DOHH2 (cell line): ENCODE measurements at regions not wholly inside any gene's neighbourhood (a gene's known extent, or its start where the extent isn't known, plus 50 kb on each side); places are given as distances from the start of the nearest gene placed in this dataset.

Source experiments
- H3F3A ChIP-seq: fragments of 200-600 bp; sonication (generic), shearing (Covaris generic); 2 replicates; pipeline ENCODE4 v1.6.0; 2016; ENCODE audit warnings: antibody characterized with exemption, mild to moderate bottlenecking; ENCODE audit not compliant: control insufficient read depth, insufficient read depth
- H3K27ac ChIP-seq: fragments of 200-600 bp; sonication (generic); 2 replicates; pipeline ENCODE4 v1.5.1; 2014; ENCODE audit warnings: low read depth, mild to moderate bottlenecking, low read length, moderate library complexity
- H3K27me3 ChIP-seq: fragments of 200-600 bp; sonication (generic); 2 replicates; pipeline ENCODE4 v1.6.1; 2014; ENCODE audit warnings: mild to moderate bottlenecking, low read length, mixed read lengths; ENCODE audit not compliant: control insufficient read depth
- H3K36me3 ChIP-seq: fragments of 200-600 bp; sonication (generic); 2 replicates; pipeline ENCODE4 v1.6.1; 2014; ENCODE audit warnings: mild to moderate bottlenecking, low read length, moderate library complexity, mixed read lengths; ENCODE audit not compliant: control insufficient read depth
- H3K4me1 ChIP-seq: fragments of 200-600 bp; sonication (generic); 2 replicates; pipeline ENCODE4 v1.6.1; 2014; ENCODE audit warnings: mild to moderate bottlenecking, low read length, mixed read lengths; ENCODE audit not compliant: control insufficient read depth
- H3K4me2 ChIP-seq: fragments of 200-600 bp; sonication (generic); 2 replicates; pipeline ENCODE4 v1.6.0; 2014; ENCODE audit warnings: mild to moderate bottlenecking, low read length, moderate library complexity
- H3K4me3 ChIP-seq: fragments of 200-600 bp; sonication (generic); 2 replicates; pipeline ENCODE4 v1.5.1; 2014; ENCODE audit warnings: mild to moderate bottlenecking, low read length, mixed read lengths
- H3K79me2 ChIP-seq: fragments of 200-600 bp; sonication (generic); 2 replicates; pipeline ENCODE4 v1.6.1; 2014; ENCODE audit warnings: mild to moderate bottlenecking, low read length, mixed read lengths; ENCODE audit not compliant: control insufficient read depth
- H3K9me2 ChIP-seq: fragments of 200-600 bp; sonication (generic); replicated peaks from 2 replicates; pipeline ENCODE4 v1.6.1; 2014; ENCODE audit warnings: mild to moderate bottlenecking, low read length, mixed read lengths; ENCODE audit not compliant: control insufficient read depth
- H3K9me3 ChIP-seq: fragments of 200-600 bp; sonication (generic); 2 replicates; pipeline ENCODE4 v1.6.1; 2014; ENCODE audit warnings: antibody characterized with exemption, low read length, mixed read lengths; ENCODE audit not compliant: control insufficient read depth, insufficient read depth
- H4K20me1 ChIP-seq: fragments of 200-600 bp; sonication (generic); 2 replicates; pipeline ENCODE4 v1.6.0; 2014; ENCODE audit warnings: low read depth, mild to moderate bottlenecking, antibody characterized with exemption, low read length, moderate library complexity; ENCODE audit not compliant: control insufficient read depth, insufficient read depth
- EZH2phosphoT487 ChIP-seq: fragments of 200-600 bp; sonication (generic); IDR thresholded peaks from 2 replicates; pipeline ENCODE4 v1.6.1; 2017; ENCODE audit warnings: borderline replicate concordance, mild to moderate bottlenecking, antibody characterized with exemption, low read length, moderate library complexity, mixed read lengths
- TF ChIP-seq, protein P1 (sequence below): fragments of 200-600 bp; sonication (generic); IDR thresholded peaks from one replicate; pipeline ENCODE4 v1.5.1; 2014; ENCODE audit warnings: antibody characterized with exemption, mild to moderate bottlenecking, low read depth, low read length; ENCODE audit not compliant: poor library complexity, severe bottlenecking

DNA sequence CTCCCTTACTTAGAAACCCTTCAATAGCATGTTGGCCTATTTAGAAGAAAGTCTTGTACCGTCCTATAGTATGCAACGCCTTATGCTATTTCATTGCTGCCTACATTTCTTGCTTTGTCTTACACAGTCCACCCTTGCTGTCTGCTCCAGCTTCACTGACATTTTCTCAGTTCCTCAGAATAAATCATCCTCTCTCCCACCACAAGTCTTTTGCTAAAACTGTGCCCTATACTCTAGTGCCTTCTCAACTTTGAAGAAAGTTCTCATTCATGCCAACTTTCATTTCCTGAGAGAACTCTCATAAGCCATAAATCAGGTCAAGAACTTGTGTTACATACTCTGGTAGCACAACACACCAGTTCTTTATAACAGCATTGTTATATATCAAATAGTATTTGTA is 54.3 kb upstream of the COL3A1 start:
- H3K27ac ChIP-seq, result no peak overlapping the region
- no peaks in the 10 kb centered on the region for H4K20me1 ChIP-seq
- H3K4me2 ChIP-seq, result no peak overlapping the region
- no peaks in the 10 kb centered on the region for H3K36me3 ChIP-seq
- no peaks in the 10 kb centered on the region for H3K27me3 ChIP-seq
- no peaks in the 10 kb centered on the region for H3F3A ChIP-seq
- TF ChIP-seq, protein P1, sequence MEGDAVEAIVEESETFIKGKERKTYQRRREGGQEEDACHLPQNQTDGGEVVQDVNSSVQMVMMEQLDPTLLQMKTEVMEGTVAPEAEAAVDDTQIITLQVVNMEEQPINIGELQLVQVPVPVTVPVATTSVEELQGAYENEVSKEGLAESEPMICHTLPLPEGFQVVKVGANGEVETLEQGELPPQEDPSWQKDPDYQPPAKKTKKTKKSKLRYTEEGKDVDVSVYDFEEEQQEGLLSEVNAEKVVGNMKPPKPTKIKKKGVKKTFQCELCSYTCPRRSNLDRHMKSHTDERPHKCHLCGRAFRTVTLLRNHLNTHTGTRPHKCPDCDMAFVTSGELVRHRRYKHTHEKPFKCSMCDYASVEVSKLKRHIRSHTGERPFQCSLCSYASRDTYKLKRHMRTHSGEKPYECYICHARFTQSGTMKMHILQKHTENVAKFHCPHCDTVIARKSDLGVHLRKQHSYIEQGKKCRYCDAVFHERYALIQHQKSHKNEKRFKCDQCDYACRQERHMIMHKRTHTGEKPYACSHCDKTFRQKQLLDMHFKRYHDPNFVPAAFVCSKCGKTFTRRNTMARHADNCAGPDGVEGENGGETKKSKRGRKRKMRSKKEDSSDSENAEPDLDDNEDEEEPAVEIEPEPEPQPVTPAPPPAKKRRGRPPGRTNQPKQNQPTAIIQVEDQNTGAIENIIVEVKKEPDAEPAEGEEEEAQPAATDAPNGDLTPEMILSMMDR, result no peak
- TF ChIP-seq EZH2phosphoT487, result no peak
- H3K9me2 ChIP-seq, result 0 out of 2 replicates have a peak, but pooled peaks cover 2% of the 10 kb centered on the region
- H3K4me1 ChIP-seq, result no peaks in the 10 kb centered on the region
- H3K4me3 ChIP-seq, result no peak overlapping the region
- H3K79me2 ChIP-seq, result no peaks in the 10 kb centered on the region
- no peaks in the 10 kb centered on the region for H3K9me3 ChIP-seq

DNA sequence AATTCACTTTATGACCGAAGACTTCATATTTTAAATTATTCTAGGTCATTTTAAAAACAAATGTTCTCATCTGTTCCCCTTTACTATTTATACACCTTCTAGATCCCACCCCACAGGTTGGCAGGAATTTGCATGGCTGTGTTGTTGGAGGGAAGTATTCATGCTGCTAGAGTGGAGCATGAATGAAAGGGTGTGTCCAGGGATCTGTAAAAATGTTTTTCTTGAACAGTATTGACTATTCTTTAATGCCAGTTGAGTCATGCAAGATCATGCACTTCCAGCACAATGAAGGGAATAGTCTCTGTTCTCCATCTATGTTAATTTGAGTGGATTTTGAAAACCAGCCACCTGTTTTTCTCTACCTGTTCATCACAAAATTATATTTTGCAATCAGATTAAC is 52.0 kb upstream of the COL3A1 start:
- Histone ChIP-seq H3K27me3 (no peaks in the 10 kb centered on the region), H3K36me3 (no peaks in the 10 kb centered on the region), H3K4me3 (no peak overlapping the region), H3K27ac (no peak overlapping the region), H3K9me3 (no peaks in the 10 kb centered on the region), H3K9me2 (0 out of 2 replicates have a peak, but pooled peaks cover 2% of the 10 kb centered on the region), H3K79me2 (no peaks in the 10 kb centered on the region), H3K4me1 (no peaks in the 10 kb centered on the region), H4K20me1 (no peaks in the 10 kb centered on the region), H3F3A (no peaks in the 10 kb centered on the region), H3K4me2 (no peak overlapping the region)
- no peak for TF ChIP-seq EZH2phosphoT487
- TF ChIP-seq, protein P1, result no peak
